Pancreas (tissue), 10 donors: ENCODE measurements at regions not wholly inside any gene's neighbourhood (a gene's known extent, or its start where the extent isn't known, plus 50 kb on each side); places are given as distances from the start of the nearest gene placed in this dataset.

ENCODE experiments used
- ATAC-seq, 4 donors: fragments of 200-7000 bp; cut with Tn5 transposase; one replicate each; pipeline versions ENCODE4 v1.8.0 to v1.9.1; 2020; ENCODE audit warnings: mild to moderate bottlenecking in 4 of 4, moderate library complexity in 4 of 4
- DNase-seq, 6 donors: peaks; one replicate each; pipeline ENCODE4 v3.0.0-alpha.2; 2020
- FAIRE-seq: peaks from 2 replicates; lab custom pipeline; 2012; peaks lifted over from hg19 to GRCh38; lab: Jason Lieb, UNC
- H3K27ac ChIP-seq, 4 donors: fragments of 200-600 bp; sonication (generic); 1 replicate in 3 of 4; 2 replicates in 1 of 4; pipeline versions ENCODE4 v1.5.0 to v1.8.0; 2020
- H3K27me3 ChIP-seq, 4 donors: fragments of 200-600 bp; one replicate each; pipeline ENCODE4 v1.8.0; 2021
- H3K36me3 ChIP-seq, 3 donors: fragments of 200-600 bp; sonication (generic) in 1 of 3; one replicate each; pipeline versions ENCODE4 v1.5.0 to v1.8.0; 2020 to 2021
- H3K4me1 ChIP-seq, 3 donors: fragments of 200-600 bp; one replicate each; pipeline ENCODE4 v1.8.0; 2021
- H3K4me3 ChIP-seq, 4 donors: fragments of 200-600 bp; sonication (generic) in 2 of 4; one replicate each; pipeline versions ENCODE4 v1.5.0 to v1.8.0; 2020 to 2021
- H3K9me3 ChIP-seq, 4 donors: fragments of 200-600 bp; one replicate each; pipeline ENCODE4 v1.8.0; 2021
- CTCF ChIP-seq, 4 donors: fragments of 200-600 bp; sonication (generic) in 3 of 4; IDR thresholded peaks; one replicate each; pipeline versions ENCODE4 v1.5.0 to v1.8.0; 2021; ENCODE audit warnings: antibody characterized with exemption in 4 of 4
- WGBS, 2 donors: extraction: QIAGEN DNeasy Blood & Tissue Kit; methylation state at CpG; one replicate each; pipeline ENCODE4 v1.1.7; 2013; 5-methylcytosine and 5-hydroxymethylcytosine counted together
- intact Hi-C, 3 donors: fragments of 100-400 bp; cut with DNase I; formaldehyde crosslinking; loops; one replicate each; pipeline versions ENCODE4 v1.11.1 to v1.14.2; 2022
- donor health status: healthy with polysubstance abuse.
- donor health status: DM: no; HTN: no; CAD: no; lungs with moderate emphysema.
- donor health status: DM: no; HTN: no; CAD: no.
- donor health status: control.
- donor health status: control.
- donor health status: Bipolar disorder and iron deficiency.
- donor health status: DM: yes; HTN: yes; CAD: no.
- donor health status: DM: no; HTN: no; CAD: no.
- donor health status: DM: no; HTN: no; CAD: no.
- donor health status: DM: yes; HTN: yes; CAD: no.

GRCh38 chr14:103220982-103221641 lies 97.9 kb downstream of the TNFAIP2 start:
- FAIRE-seq (no peak), DNase-seq (no peak), ATAC-seq (no peak)
- peaks cover 0 to 2% (median 0%) of the 10 kb centered on the region in 3 donors for H3K4me1 ChIP-seq
- intact Hi-C loops = no loop called here
- H3K9me3 ChIP-seq = no peaks in the 10 kb centered on the region
- no peaks in the 10 kb centered on the region for H3K36me3 ChIP-seq
- H3K27ac ChIP-seq = no peak overlapping the region
- no peaks in the 10 kb centered on the region for H3K27me3 ChIP-seq
- no peak for TF ChIP-seq CTCF (IDR thresholded peaks at IDR 0.05)
- H3K4me3 ChIP-seq = peak overlapping the region in 3 of 4 donors; percentile 13 to 36 (median 20)
- 38 to 45% methylated on average over 30 of the region's 30 CpGs for WGBS, 2 donors

- FAIRE-seq = no peak
- no peaks in the 10 kb centered on the region for H3K36me3 ChIP-seq
Measured at GRCh38 chr14:103221781-103222358, 98.6 kb downstream of the TNFAIP2 start.

GRCh38 chr14:103223818-103224352 lies 100.6 kb downstream of the TNFAIP2 start:
- no peak for FAIRE-seq
- H3K27me3 ChIP-seq = no peaks in the 10 kb centered on the region
- no peaks in the 10 kb centered on the region for H3K36me3 ChIP-seq
- no peaks in the 10 kb centered on the region for H3K9me3 ChIP-seq
- H3K4me3 ChIP-seq = no peak overlapping the region
- no peak for ATAC-seq
- 86 to 87% methylated on average over 15 of the region's 15 CpGs for WGBS, 2 donors
- peaks cover 0 to 2% (median 0%) of the 10 kb centered on the region in 3 donors for H3K4me1 ChIP-seq
- TF ChIP-seq CTCF (IDR thresholded peaks at IDR 0.05) = no peak
- H3K27ac ChIP-seq = no peak overlapping the region
- intact Hi-C loops = no loop called here
- DNase-seq = no peak

More at GRCh38 chr14:103221781-103222358, 98.6 kb downstream of the TNFAIP2 start:
- TF ChIP-seq CTCF (IDR thresholded peaks at IDR 0.05) = no peak
- Histone ChIP-seq H3K4me3 (no peak overlapping the region), H3K4me1 (peaks cover 0 to 2% (median 0%) of the 10 kb centered on the region in 3 donors), H3K9me3 (no peaks in the 10 kb centered on the region), H3K27ac (no peak overlapping the region), H3K27me3 (no peaks in the 10 kb centered on the region)
- 72 to 74% methylated on average over 13 of the region's 13 CpGs for WGBS, 2 donors
- ATAC-seq = no peak
- DNase-seq = no peak
- intact Hi-C loops = no loop called here

GRCh38 chr14:103225062-103225461 lies 101.8 kb downstream of the TNFAIP2 start:
- WGBS, 2 donors = 31 to 35% methylated on average over 14 of the region's 14 CpGs

More at GRCh38 chr14:103225062-103225461, 101.8 kb downstream of the TNFAIP2 start:
- Histone ChIP-seq H3K4me1 (peaks cover 0 to 2% (median 0%) of the 10 kb centered on the region in 3 donors), H3K36me3 (no peaks in the 10 kb centered on the region), H3K27me3 (no peaks in the 10 kb centered on the region), H3K4me3 (no peak overlapping the region), H3K27ac (peak overlapping the region in 1 of 4 donors; percentile 33), H3K9me3 (no peaks in the 10 kb centered on the region)
- ATAC-seq (peak in 3 of 4 donors; percentile 25 to 62 (median 26)), DNase-seq (no peak), FAIRE-seq (no peak)
- TF ChIP-seq CTCF (IDR thresholded peaks at IDR 0.05) = no peak
- intact Hi-C loops = no loop called here
